Panc1 (cell line): ENCODE measurements at regions not wholly inside any gene's neighbourhood (a gene's known extent, or its start where the extent isn't known, plus 50 kb on each side); places are given as distances from the start of the nearest gene placed in this dataset.

Experiments
- ATAC-seq: fragments of 200-7000 bp; cut with Tn5 transposase; 2 replicates; pipeline ENCODE4 v1.9.1; 2020; ENCODE audit warnings: mild to moderate bottlenecking, moderate library complexity
- BruUV-seq: library from RNA; stranded (reverse); fragments of 400-500 nt; replicated peaks from 2 replicates; lab custom pipeline; 2021; lab: Mats Ljungman, UMichigan
- CTCF ChIA-PET: fragments of 300-600 bp; sonication (Branson Sonifier 250); formaldehyde crosslinking; loops from one replicate; lab custom pipeline; 2022; ENCODE audit warnings: antibody characterized with exemption; lab: Charles Lee
- POLR2A ChIA-PET: fragments of 300-600 bp; sonication (Branson Sonifier 250); formaldehyde crosslinking; loops from one replicate; lab custom pipeline; 2022; ENCODE audit warnings: antibody characterized with exemption; lab: Charles Lee
- DNase-seq: peaks from one replicate; pipeline ENCODE4 v3.0.0-alpha.2; 2010; ENCODE audit warnings: low read depth, low spot score
- H3K27ac ChIP-seq: 2 replicates; pipeline ENCODE4 v1.5.1; 2011; ENCODE audit warnings: mild to moderate bottlenecking, low read length, inconsistent platforms
- H3K27me3 ChIP-seq: fragments of 200-500 bp; sonication (Bioruptor generic); 2 replicates; pipeline ENCODE4 v1.6.0; 2014; ENCODE audit warnings: low read length, inconsistent platforms; ENCODE audit not compliant: control insufficient read depth, insufficient read depth
- H3K36me3 ChIP-seq: fragments of 200-500 bp; sonication (Bioruptor generic); 2 replicates; pipeline ENCODE4 v1.5.1; 2014; ENCODE audit warnings: inconsistent platforms, mild to moderate bottlenecking, low read length, moderate library complexity; ENCODE audit not compliant: control insufficient read depth, insufficient read depth
- H3K4me1 ChIP-seq: 2 replicates; pipeline ENCODE4 v1.5.1; 2011; ENCODE audit warnings: inconsistent platforms, mild to moderate bottlenecking, low read length, moderate library complexity; ENCODE audit not compliant: control insufficient read depth, insufficient read depth
- H3K4me3 ChIP-seq, 2 experiments: 2 replicates each; pipeline ENCODE4 v1.5.1; 2011 to 2012; ENCODE audit warnings: low read depth in 2 of 2, low read length in 2 of 2, mild to moderate bottlenecking in 2 of 2, inconsistent platforms in 1 of 2, moderate library complexity in 1 of 2
- H3K9me3 ChIP-seq: fragments of 200-500 bp; sonication (Bioruptor generic); 2 replicates; pipeline ENCODE4 v1.5.1; 2014; ENCODE audit warnings: low read depth, mild to moderate bottlenecking, inconsistent platforms, low read length, moderate library complexity; ENCODE audit not compliant: control insufficient read depth, insufficient read depth
- POLR2AphosphoS5 ChIP-seq: IDR thresholded peaks from 2 replicates; pipeline ENCODE4 v1.6.1; 2012; ENCODE audit warnings: mild to moderate bottlenecking, low read depth, low read length, moderate library complexity
- SIN3A ChIP-seq: IDR thresholded peaks from 2 replicates; pipeline ENCODE4 v1.6.1; 2012; ENCODE audit warnings: low read depth, mild to moderate bottlenecking, low read length, moderate library complexity, borderline replicate concordance; ENCODE audit not compliant: insufficient read depth
- TCF7L2 ChIP-seq: IDR thresholded peaks from 2 replicates; pipeline ENCODE4 v1.6.1; 2011; ENCODE audit warnings: mild to moderate bottlenecking, low read depth, low read length, inconsistent platforms
- in situ Hi-C: cut with HindIII; loops from 2 replicates; pipeline ENCODE4 v1.10.0; 2016; ENCODE audit warnings: low sequenced_read_pairs, low pct_unique_long_range_greater_than_20kb
- intact Hi-C: fragments of 100-400 bp; cut with micrococcal nuclease; formaldehyde crosslinking; loops from one replicate; pipeline ENCODE4 v1.10.0; 2022; ENCODE audit not compliant: unreplicated experiment
- TF ChIP-seq, protein P1 (sequence below), 2 experiments: IDR thresholded peaks; 2 replicates each; pipeline ENCODE4 v1.6.1; 2011 to 2012; ENCODE audit warnings: low read depth in 2 of 2, control low read depth in 1 of 2, low read length in 1 of 2, mild to moderate bottlenecking in 1 of 2, moderate library complexity in 1 of 2; ENCODE audit not compliant: insufficient read depth in 1 of 2
- TF ChIP-seq, protein P2 (sequence below): fragments of 450-650 bp; IDR thresholded peaks from 2 replicates; pipeline ENCODE4 v1.5.1; 2017; ENCODE audit warnings: mild to moderate bottlenecking

GRCh38 chr11:119876841-119877240 lies 147.8 kb upstream of the NECTIN1 start:
- no peak overlapping the region for H3K4me3 ChIP-seq
- ChIA-PET CTCF (no interaction called here), POLR2A (no interaction called here)
- intact Hi-C loops (no loop called here), in situ Hi-C loops (no loop called here)
- DNase-seq, result no peak
- no peak for TF ChIP-seq POLR2AphosphoS5
- TF ChIP-seq, protein P1, sequence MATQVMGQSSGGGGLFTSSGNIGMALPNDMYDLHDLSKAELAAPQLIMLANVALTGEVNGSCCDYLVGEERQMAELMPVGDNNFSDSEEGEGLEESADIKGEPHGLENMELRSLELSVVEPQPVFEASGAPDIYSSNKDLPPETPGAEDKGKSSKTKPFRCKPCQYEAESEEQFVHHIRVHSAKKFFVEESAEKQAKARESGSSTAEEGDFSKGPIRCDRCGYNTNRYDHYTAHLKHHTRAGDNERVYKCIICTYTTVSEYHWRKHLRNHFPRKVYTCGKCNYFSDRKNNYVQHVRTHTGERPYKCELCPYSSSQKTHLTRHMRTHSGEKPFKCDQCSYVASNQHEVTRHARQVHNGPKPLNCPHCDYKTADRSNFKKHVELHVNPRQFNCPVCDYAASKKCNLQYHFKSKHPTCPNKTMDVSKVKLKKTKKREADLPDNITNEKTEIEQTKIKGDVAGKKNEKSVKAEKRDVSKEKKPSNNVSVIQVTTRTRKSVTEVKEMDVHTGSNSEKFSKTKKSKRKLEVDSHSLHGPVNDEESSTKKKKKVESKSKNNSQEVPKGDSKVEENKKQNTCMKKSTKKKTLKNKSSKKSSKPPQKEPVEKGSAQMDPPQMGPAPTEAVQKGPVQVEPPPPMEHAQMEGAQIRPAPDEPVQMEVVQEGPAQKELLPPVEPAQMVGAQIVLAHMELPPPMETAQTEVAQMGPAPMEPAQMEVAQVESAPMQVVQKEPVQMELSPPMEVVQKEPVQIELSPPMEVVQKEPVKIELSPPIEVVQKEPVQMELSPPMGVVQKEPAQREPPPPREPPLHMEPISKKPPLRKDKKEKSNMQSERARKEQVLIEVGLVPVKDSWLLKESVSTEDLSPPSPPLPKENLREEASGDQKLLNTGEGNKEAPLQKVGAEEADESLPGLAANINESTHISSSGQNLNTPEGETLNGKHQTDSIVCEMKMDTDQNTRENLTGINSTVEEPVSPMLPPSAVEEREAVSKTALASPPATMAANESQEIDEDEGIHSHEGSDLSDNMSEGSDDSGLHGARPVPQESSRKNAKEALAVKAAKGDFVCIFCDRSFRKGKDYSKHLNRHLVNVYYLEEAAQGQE (IDR thresholded peaks at IDR 0.05; ENCODE audit: insufficient read depth in 1 of 2, low read depth in 2 of 2, low read length in 1 of 2), result no peak
- no peak for TF ChIP-seq TCF7L2
- TF ChIP-seq, protein P2, sequence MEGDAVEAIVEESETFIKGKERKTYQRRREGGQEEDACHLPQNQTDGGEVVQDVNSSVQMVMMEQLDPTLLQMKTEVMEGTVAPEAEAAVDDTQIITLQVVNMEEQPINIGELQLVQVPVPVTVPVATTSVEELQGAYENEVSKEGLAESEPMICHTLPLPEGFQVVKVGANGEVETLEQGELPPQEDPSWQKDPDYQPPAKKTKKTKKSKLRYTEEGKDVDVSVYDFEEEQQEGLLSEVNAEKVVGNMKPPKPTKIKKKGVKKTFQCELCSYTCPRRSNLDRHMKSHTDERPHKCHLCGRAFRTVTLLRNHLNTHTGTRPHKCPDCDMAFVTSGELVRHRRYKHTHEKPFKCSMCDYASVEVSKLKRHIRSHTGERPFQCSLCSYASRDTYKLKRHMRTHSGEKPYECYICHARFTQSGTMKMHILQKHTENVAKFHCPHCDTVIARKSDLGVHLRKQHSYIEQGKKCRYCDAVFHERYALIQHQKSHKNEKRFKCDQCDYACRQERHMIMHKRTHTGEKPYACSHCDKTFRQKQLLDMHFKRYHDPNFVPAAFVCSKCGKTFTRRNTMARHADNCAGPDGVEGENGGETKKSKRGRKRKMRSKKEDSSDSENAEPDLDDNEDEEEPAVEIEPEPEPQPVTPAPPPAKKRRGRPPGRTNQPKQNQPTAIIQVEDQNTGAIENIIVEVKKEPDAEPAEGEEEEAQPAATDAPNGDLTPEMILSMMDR, result no peak
- TF ChIP-seq SIN3A, result no peak
- no peak overlapping the region for H3K27ac ChIP-seq
- H3K4me1 ChIP-seq, result no peaks in the 10 kb centered on the region
- ATAC-seq, result no peak
- H3K9me3 ChIP-seq, result no peaks in the 10 kb centered on the region
- peaks cover 13% of the 10 kb centered on the region for H3K27me3 ChIP-seq
- no peaks in the 10 kb centered on the region for H3K36me3 ChIP-seq
- no TSS peak for BruUV-seq

- CTCF ChIA-PET, result no interaction called here
- BruUV-seq, result no TSS peak
These were observed 147.0 kb upstream of the NECTIN1 start for GRCh38 chr11:119875841-119876600.

GRCh38 chr11:119874660-119875238 lies 145.7 kb upstream of the NECTIN1 start:
- in situ Hi-C loops (no loop called here), intact Hi-C loops (no loop called here)
- Histone ChIP-seq H3K27me3 (peaks cover 28% of the 10 kb centered on the region), H3K4me1 (no peaks in the 10 kb centered on the region), H3K4me3 (no peak overlapping the region), H3K27ac (no peak overlapping the region), H3K9me3 (no peaks in the 10 kb centered on the region), H3K36me3 (no peaks in the 10 kb centered on the region)
- ChIA-PET CTCF (no interaction called here), POLR2A (no interaction called here)
- no TSS peak for BruUV-seq
- TF ChIP-seq POLR2AphosphoS5 (no peak), SIN3A (no peak), TCF7L2 (no peak)
- TF ChIP-seq, protein P2, result no peak
- TF ChIP-seq, protein P1 (IDR thresholded peaks at IDR 0.05; ENCODE audit: insufficient read depth in 1 of 2, low read depth in 2 of 2, low read length in 1 of 2), result no peak
- no peak for ATAC-seq
- DNase-seq, result no peak

More at GRCh38 chr11:119875841-119876600, 147.0 kb upstream of the NECTIN1 start:
- POLR2A ChIA-PET, result no interaction called here
- TF ChIP-seq SIN3A, result no peak
- in situ Hi-C loops, result no loop called here
- no peak overlapping the region for H3K27ac ChIP-seq
- no peak overlapping the region for H3K4me3 ChIP-seq
- H3K4me1 ChIP-seq, result no peaks in the 10 kb centered on the region
- intact Hi-C loops, result no loop called here
- H3K27me3 ChIP-seq, result peaks cover 17% of the 10 kb centered on the region
- ATAC-seq, result no peak
- no peaks in the 10 kb centered on the region for H3K9me3 ChIP-seq
- H3K36me3 ChIP-seq, result no peaks in the 10 kb centered on the region
- no peak for DNase-seq
